ENCODE measurements at regions not wholly inside any gene's neighbourhood (a gene's known extent, or its start where the extent isn't known, plus 50 kb on each side); places are given as distances from the start of the nearest gene placed in this dataset.
A peak's percentile ranks its signal among the peaks of the same experiment; 100 is the strongest.

DNA sequence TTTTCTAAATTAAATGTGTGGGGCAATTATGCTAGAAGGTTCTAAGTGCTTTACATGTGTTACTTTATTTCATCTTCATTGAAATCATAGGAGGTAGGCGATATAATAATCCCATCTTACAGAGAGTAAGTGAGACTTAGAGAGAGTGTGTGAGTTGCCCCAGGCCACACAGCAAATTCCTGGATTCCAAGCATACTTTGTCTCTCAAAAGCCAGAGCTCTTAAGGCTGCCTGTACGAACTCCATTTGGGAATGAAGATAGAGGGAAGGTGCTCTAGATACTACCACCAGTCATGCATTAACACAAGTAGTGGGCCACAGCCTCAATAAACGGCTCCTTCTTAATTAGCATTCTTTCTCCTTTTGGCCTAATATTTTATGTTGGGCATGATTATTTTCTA, 170.1 kb downstream of the SIPA1L2 start:
- Mint-ChIP-seq H3K4me1 (peaks cover 28 to 29% of the 10 kb centered on the region in 2 experiments), H3K4me3 (no peak overlapping the region), H3K9me3 (no peaks in the 10 kb centered on the region), H3K27me3 (ENCODE audit: low read depth) (peaks cover 16% of the 10 kb centered on the region), H3K27ac (no peak overlapping the region), H3K36me3 (ENCODE audit: insufficient read depth in 1 of 3, low read depth in 3 of 3) (peaks cover 0 to 9% (median 0%) of the 10 kb centered on the region in 3 experiments; a peak in 3 of 7 replicates)
- peak; percentile 60 for DNase-seq
- H4K91ac ChIP-seq (ENCODE audit: insufficient read length, low read depth, low read length), result no peak overlapping the region
- WGBS (ENCODE audit: extremely low coverage, insufficient read length, low lambda C conversion rate), result no CpG with 5 or more reads among the region's 3 CpGs
- no peak overlapping the region for H2BK120ac ChIP-seq (ENCODE audit: low read depth, low read length, poor library complexity, severe bottlenecking)
- no peaks in the 10 kb centered on the region for H3K9me3 ChIP-seq (ENCODE audit: control insufficient read depth, low read depth, low read length)
- no peak overlapping the region for H4K8ac ChIP-seq (replicated peaks; ENCODE audit: insufficient read length, low read depth, low read length)
- no peaks in the 10 kb centered on the region for H4K20me1 ChIP-seq (ENCODE audit: control insufficient read depth, insufficient read depth, insufficient read length)
- H2BK20ac ChIP-seq (ENCODE audit: low read depth, low read length, poor library complexity, severe bottlenecking), result no peak overlapping the region
- no peaks in the 10 kb centered on the region for H3K23me2 ChIP-seq (ENCODE audit: insufficient read length, low read depth, low read length, poor library complexity, severe bottlenecking)
- H3K4me1 ChIP-seq (ENCODE audit: insufficient read depth, low read length), result peaks cover 4% of the 10 kb centered on the region
- no peak overlapping the region for H3K23ac ChIP-seq (ENCODE audit: insufficient read length, low read depth, low read length)
- H3K18ac ChIP-seq (ENCODE audit: insufficient read length, low read depth, low read length), result no peak overlapping the region
- no peak overlapping the region for H2AK5ac ChIP-seq (ENCODE audit: insufficient read length, low read length)
- TF ChIP-seq, protein P1, sequence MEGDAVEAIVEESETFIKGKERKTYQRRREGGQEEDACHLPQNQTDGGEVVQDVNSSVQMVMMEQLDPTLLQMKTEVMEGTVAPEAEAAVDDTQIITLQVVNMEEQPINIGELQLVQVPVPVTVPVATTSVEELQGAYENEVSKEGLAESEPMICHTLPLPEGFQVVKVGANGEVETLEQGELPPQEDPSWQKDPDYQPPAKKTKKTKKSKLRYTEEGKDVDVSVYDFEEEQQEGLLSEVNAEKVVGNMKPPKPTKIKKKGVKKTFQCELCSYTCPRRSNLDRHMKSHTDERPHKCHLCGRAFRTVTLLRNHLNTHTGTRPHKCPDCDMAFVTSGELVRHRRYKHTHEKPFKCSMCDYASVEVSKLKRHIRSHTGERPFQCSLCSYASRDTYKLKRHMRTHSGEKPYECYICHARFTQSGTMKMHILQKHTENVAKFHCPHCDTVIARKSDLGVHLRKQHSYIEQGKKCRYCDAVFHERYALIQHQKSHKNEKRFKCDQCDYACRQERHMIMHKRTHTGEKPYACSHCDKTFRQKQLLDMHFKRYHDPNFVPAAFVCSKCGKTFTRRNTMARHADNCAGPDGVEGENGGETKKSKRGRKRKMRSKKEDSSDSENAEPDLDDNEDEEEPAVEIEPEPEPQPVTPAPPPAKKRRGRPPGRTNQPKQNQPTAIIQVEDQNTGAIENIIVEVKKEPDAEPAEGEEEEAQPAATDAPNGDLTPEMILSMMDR (conservative IDR thresholded peaks at IDR 0.05), result no peak
- H3K9ac ChIP-seq (ENCODE audit: extremely low read depth, insufficient read length, low read length), result no peak overlapping the region
- H2BK15ac ChIP-seq (ENCODE audit: low read depth, low read length), result no peak overlapping the region
- no peak overlapping the region for H2BK5ac ChIP-seq (ENCODE audit: insufficient read length, low read length)
- no peak overlapping the region for H3T11ph ChIP-seq (ENCODE audit: low read length)
- H3K27me3 ChIP-seq (ENCODE audit: insufficient read depth, low read length), result no peaks in the 10 kb centered on the region
- H3K14ac ChIP-seq (ENCODE audit: insufficient read depth, low read length), result no peak overlapping the region
- no peaks in the 10 kb centered on the region for H3K79me2 ChIP-seq (ENCODE audit: insufficient read depth, low read length)
- H2BK12ac ChIP-seq (ENCODE audit: insufficient read length, low read depth, low read length), result no peak overlapping the region
- H3K79me1 ChIP-seq (ENCODE audit: insufficient read depth, low read depth, low read length, poor library complexity, severe bottlenecking), result no peaks in the 10 kb centered on the region
- no peak overlapping the region for H3K56ac ChIP-seq (ENCODE audit: insufficient read length, low read depth, low read length)
- H2AFZ ChIP-seq (ENCODE audit: low read length), result no peak overlapping the region
- H4K5ac ChIP-seq (ENCODE audit: insufficient read length, low read depth, low read length), result no peak overlapping the region
- no peak overlapping the region for H3K27ac ChIP-seq (ENCODE audit: insufficient read length, low read depth, low read length)
- H3K4me2 ChIP-seq (ENCODE audit: insufficient read depth, insufficient read length, low read length), result no peak overlapping the region
- no peak overlapping the region for H3K4ac ChIP-seq (ENCODE audit: low read depth, low read length)
